AG10803 (cell line): ENCODE measurements at regions not wholly inside any gene's neighbourhood (a gene's known extent, or its start where the extent isn't known, plus 50 kb on each side); places are given as distances from the start of the nearest gene placed in this dataset.

Experiments used
- DNase-seq: peaks from one replicate; pipeline ENCODE4 v3.0.0; 2010; ENCODE audit warnings: low read depth
- H3K4me3 ChIP-seq: 2 replicates; pipeline ENCODE4 v1.5.1; 2011; ENCODE audit warnings: mild to moderate bottlenecking, low read length, control low read depth
- TF ChIP-seq, protein P1 (sequence below): conservative IDR thresholded peaks from 2 replicates; pipeline ENCODE4 v1.5.1; 2011; ENCODE audit warnings: mild to moderate bottlenecking, low read length, control low read depth, inconsistent platforms

- no peak for DNase-seq
- H3K4me3 ChIP-seq, result no peak overlapping the region
- TF ChIP-seq, protein P1, sequence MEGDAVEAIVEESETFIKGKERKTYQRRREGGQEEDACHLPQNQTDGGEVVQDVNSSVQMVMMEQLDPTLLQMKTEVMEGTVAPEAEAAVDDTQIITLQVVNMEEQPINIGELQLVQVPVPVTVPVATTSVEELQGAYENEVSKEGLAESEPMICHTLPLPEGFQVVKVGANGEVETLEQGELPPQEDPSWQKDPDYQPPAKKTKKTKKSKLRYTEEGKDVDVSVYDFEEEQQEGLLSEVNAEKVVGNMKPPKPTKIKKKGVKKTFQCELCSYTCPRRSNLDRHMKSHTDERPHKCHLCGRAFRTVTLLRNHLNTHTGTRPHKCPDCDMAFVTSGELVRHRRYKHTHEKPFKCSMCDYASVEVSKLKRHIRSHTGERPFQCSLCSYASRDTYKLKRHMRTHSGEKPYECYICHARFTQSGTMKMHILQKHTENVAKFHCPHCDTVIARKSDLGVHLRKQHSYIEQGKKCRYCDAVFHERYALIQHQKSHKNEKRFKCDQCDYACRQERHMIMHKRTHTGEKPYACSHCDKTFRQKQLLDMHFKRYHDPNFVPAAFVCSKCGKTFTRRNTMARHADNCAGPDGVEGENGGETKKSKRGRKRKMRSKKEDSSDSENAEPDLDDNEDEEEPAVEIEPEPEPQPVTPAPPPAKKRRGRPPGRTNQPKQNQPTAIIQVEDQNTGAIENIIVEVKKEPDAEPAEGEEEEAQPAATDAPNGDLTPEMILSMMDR, result no peak
Measured at GRCh38 chr2:52294628-52295027, 1262.7 kb upstream of the NRXN1 start.

DNA sequence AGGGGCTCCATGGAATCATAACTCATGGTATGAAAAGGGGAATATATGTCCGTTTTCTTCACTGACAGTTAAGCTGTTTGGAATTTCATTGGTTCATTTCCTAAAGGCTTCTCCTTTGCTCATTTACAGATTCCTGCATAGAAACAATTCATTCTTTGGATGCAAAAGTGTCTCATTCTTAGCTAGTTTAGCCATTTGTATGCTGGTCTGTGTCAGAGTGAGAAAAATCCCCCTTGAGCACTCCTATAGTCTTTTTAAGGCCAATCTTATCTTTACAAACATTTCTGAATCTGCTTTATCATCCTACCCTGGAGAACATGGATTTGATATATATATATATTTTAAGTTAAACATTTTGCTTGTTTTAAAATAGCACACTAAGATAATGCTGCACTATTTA, 1260.9 kb upstream of the NRXN1 start:
- TF ChIP-seq, protein P1, result no peak
- DNase-seq, result no peak
- no peak overlapping the region for H3K4me3 ChIP-seq

DNA sequence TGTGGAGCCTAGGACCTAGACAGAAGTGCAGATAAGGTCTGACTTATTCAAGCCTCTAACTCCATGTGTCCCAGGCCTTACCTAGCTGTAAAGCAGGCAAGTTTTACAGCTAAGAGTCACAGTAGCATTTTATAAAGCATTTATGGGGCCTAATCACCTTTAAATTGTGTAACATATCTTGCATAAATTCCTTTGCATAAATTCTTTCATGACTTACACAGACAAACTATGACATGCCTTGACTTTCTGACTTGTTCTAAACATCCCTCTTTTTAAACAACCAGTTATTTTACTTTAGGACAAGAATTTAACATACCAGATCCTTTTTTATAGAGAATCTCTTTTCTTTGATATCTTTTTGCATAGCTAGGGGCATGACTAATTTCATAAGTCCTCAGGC, 1257.8 kb upstream of the NRXN1 start:
- no peak for DNase-seq
- TF ChIP-seq, protein P1, result no peak
- no peak overlapping the region for H3K4me3 ChIP-seq

GRCh38 chr2:52288596-52288995, 1256.7 kb upstream of the NRXN1 start:
- no peak overlapping the region for H3K4me3 ChIP-seq
- TF ChIP-seq, protein P1, result no peak
- DNase-seq, result no peak

- H3K4me3 ChIP-seq, result no peak overlapping the region
- TF ChIP-seq, protein P1, result no peak
- DNase-seq, result peak; percentile 21
Measured at GRCh38 chr2:52269696-52270485, 1238.0 kb upstream of the NRXN1 start.

- H3K4me3 ChIP-seq, result no peak overlapping the region
- TF ChIP-seq, protein P1, result no peak
- DNase-seq, result no peak
Measured at GRCh38 chr2:52264911-52265310, 1233.0 kb upstream of the NRXN1 start.

- no peak overlapping the region for H3K4me3 ChIP-seq
- TF ChIP-seq, protein P1, result no peak
- DNase-seq, result no peak
Measured at GRCh38 chr2:52264488-52264887, 1232.6 kb upstream of the NRXN1 start.
